GM19463 (cell line): ENCODE measurements at regions not wholly inside any gene's neighbourhood (a gene's known extent, or its start where the extent isn't known, plus 50 kb on each side); places are given as distances from the start of the nearest gene placed in this dataset.
"Not testable (repeated sequence)": the region's sequence is repeated elsewhere in the genome, so short reads cannot be mapped to it uniquely, and the experiment has no call there.

Experiments used
- ATAC-seq: cut with Tn5 transposase; IDR thresholded peaks from one replicate; pipeline ENCODE4 v1.9.1; 2021; ENCODE audit warnings: mild to moderate bottlenecking, moderate library complexity; ENCODE audit not compliant: unreplicated experiment

- no peak for ATAC-seq
These were observed 336.7 kb upstream of the MAN1A1 start for GRCh38 chr6:119686240-119686639.

GRCh38 chr6:119683671-119684070 lies 334.1 kb upstream of the MAN1A1 start:
- no peak for ATAC-seq

DNA sequence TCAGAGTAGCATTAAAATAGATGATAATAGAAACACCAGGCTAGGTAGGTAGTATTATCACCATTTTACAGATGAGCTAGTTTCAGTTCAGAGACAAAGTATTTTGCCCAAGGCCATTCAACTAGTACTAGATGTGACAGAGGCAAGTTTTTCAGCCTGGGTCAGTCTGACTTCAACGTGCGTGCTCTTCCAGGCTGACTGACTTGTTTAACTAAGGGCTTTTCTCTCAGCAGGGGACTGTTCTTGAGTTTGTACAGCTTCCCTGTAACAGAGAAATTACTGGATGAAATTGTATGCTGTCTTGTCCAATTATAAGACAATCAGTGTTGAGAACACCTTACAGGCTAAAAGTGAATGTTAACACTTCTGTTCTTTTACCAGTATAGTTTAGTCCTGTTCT lies 333.5 kb upstream of the MAN1A1 start:
- ATAC-seq: no peak

DNA sequence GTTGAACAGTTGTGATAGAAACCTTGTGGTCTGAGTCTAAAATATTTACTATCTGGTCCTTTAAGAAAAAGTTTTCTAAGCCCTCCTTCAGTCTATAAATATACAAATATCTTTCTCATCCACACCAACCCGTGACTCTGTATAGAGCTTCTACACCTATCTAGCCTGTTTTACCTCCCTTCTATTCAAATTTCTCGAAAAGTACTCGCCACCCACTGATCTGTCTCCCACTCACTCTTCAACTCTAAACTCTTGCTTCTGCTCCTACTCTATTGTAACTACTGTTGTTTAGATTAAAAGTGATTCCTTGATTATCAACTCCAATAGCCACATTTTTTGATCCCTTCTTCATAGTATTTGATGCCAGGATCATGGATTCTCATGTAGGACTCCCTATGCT lies 329.4 kb upstream of the MAN1A1 start:
- no peak for ATAC-seq

- ATAC-seq: no peak
These were observed 327.8 kb upstream of the MAN1A1 start for GRCh38 chr6:119677384-119677783.

DNA sequence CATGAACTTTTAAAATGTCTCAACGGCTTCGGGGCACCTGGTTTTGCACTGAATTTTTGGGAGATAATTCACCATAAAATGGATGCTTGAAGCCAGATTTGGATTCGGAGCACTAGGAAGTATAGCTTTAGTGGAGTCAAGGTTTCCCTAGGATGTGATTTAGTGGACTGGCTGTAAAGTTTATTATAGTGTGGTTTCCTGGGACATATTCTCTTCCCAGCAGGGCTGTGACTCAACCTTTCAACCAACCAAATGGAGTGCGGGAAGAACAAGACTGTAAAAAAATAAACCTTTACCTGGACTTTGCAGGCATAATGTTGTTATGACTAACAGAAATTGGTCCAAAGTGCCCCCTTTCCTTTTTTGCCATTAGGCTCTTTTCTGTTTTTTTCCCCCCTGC lies 327.4 kb upstream of the MAN1A1 start:
- ATAC-seq: no peak

DNA sequence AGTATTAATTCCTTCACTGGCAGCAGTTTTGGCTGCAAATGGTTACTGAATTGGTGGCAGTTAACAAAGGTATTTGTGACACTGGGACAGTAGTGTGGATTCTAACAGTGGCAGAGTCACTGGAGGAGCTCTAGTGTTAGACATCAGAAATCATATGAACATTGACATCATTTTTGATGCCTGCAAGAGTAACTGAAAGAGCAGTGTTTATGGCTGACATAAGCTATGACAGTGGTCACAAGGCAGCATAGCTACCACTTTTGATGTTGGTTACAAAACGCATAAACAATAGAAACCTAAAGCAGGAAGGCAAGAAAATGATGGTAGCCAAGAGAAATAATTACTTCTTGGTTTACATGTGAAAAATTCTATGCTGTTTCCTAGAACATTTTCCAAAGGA lies 326.7 kb upstream of the MAN1A1 start:
- no peak for ATAC-seq

DNA sequence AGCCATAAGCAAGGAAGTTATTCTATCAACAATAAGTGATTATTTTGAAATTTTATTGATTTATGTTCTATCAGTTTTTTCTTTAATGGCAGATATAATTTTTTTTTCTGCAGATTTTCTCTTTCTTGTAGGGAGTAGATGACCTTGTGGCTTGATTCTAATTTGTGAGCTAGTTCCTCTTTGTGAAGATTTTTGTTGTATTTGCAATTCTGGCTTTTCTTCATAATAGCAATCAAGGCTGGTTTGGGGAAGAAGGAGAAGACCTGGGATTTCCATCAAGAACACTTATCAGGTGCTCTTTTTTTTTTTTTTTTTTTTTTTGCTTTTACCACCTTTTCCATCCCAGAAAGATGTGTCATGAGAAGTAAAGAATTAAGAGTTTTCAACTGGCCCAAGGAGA lies 324.2 kb upstream of the MAN1A1 start:
- no peak for ATAC-seq

DNA sequence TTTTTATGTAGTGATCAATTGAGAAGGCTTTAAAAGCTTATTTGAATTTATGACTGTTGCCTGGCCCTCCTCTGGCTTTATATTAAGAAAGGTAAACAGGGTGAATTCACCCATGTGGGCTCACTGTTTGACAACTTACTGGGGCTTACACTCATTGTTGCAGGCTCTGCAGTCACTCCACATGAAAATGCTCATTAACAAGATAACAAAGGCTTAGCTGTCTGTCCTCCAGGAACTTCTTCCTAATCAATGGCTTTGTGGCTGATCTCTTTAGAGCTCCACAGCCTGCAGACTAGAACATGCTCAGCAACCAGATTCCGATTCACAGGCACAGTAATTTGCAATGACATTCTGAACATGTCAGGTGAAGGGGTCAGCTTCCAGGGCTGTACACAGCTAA lies 323.2 kb upstream of the MAN1A1 start:
- no peak for ATAC-seq

DNA sequence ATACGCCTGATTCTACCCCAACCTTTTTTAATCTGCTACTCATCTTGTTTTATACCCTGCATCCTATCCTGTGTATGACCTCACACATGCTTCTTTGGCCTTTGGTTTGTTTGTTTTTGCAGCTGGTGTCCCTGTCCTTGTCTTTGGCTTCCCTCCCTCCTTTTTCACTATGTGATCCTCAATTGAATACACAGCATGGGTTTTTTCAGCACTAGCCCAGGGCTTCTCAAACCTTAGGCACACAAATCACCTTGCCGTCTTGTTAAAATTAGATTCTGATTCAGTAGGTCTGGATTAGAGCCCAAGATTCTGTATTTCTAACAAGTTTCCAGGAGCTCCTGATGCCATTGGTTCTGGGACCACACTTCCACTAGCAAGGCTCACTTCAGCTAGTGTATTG lies 321.5 kb upstream of the MAN1A1 start:
- no peak for ATAC-seq

DNA sequence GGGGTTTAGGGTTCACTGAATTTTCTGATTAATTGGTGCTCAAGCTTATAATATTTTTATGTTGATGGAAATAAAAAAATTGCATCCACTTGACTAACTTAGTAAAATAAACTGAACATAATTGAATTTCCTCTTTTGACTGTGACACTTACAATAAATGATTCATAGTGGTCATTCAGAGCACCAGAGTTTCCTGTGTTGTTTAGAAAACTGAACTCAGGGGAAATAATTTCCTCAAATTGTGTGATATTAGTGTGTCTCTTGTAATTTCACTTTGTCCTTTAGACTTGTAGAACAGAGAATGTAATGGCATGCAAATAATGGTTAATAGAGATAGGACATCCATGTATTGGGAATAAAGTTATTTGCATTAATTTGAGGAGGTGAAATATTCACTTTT lies 319.7 kb upstream of the MAN1A1 start:
- no peak for ATAC-seq

DNA sequence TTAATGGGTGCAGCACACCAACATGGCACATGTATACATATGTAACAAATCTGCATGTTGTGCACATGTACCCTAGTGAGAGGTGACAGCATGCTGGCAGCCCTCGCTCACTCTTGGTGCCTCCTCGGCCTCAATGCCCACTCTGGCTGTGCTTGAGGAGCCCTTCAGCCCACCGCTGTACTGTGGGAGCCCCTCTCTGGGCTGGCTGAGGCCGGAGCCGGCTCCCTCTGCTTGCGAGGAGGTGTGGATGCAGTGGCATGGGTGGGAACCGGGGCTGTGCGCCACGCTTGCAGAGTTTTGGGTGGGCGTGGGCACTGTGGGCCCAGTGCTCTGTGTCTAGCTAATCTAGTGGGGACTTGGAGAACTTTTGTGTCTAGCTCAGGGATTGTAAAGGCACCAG lies 315.9 kb upstream of the MAN1A1 start:
- not testable (repeated sequence) for ATAC-seq

DNA sequence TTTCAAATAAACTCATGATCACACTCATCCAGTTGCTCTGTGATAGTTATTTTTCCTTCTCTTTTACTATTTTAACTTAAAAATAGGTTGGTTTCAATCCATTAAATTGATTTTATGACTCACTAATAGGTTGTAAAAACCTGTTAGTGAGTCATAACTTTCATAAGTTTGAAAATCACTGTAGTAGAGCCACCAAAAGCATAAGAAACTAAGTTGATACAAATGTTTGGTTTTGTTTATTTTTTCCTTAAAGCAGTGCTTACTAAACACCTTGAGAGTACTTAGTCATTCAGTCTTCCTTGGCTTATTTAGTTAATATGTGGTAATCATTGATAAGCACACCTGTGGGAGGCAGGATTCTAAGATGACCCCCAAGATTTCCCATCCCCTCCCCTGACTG lies 312.1 kb upstream of the MAN1A1 start:
- no peak for ATAC-seq

GRCh38 chr6:119661078-119661477 lies 311.5 kb upstream of the MAN1A1 start:
- ATAC-seq: no peak

DNA sequence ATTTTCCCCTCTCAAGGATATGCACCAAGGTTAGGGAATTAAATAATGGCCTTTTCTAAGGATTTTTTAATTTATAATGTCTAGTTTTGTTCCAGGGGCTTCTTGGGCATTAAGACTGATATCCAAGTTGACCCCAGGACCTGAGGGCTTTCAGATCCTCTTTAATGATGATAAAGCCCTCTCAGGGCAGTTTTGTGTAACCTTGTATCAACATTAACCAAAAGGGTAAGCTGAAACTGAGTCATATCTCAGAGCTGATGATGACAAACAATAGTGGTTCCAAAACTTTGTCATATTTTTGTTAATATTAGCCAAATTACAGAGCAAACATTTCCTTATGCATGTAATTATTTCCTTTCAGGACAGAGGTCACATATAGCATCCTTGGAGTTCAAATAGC lies 309.4 kb upstream of the MAN1A1 start:
- ATAC-seq: peak; percentile 62

DNA sequence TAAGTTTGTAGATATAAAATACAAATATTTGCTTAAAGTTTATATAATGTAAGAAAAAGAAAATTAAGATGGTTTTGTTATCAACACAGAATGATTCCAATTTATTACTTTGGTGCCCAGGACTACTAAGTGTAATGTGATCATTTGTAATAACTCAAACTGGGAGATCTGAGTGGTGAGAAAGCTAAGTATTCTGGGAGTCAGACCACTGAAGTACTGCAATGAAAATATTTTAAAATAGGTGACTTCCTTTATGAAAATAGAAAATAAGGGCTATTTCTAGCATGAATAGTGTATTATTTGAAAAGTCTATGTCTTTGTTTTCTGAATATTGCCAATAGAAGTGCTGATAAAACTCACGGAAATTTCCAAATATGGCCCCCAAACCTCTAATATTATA lies 305.6 kb upstream of the MAN1A1 start:
- ATAC-seq: no peak

- ATAC-seq: no peak
These were observed 303.8 kb upstream of the MAN1A1 start for GRCh38 chr6:119653329-119653728.

DNA sequence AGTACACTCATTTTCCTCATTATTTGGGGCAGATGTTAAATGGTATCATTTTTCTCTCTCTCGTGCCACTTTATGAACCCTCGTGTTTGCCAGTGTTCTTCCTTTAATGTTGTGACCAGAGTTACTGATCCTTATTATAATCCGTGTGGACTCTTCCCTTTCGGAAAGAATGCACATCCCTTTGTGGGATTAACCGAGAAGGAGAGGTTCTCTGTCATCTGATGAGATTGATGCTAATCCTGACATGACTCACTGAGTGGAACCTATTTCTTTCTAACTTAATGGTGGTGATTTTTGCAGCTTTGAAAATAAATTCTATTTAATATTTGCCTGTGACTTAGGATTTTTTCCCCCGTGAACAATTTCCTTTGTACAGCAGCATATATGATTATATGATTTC lies 300.0 kb upstream of the MAN1A1 start:
- ATAC-seq: no peak

- no peak for ATAC-seq
These were observed 297.7 kb upstream of the MAN1A1 start for GRCh38 chr6:119647309-119647708.

- no peak for ATAC-seq
These were observed 294.3 kb upstream of the MAN1A1 start for GRCh38 chr6:119643876-119644275.

GRCh38 chr6:119637768-119638167 lies 288.2 kb upstream of the MAN1A1 start:
- ATAC-seq: no peak

DNA sequence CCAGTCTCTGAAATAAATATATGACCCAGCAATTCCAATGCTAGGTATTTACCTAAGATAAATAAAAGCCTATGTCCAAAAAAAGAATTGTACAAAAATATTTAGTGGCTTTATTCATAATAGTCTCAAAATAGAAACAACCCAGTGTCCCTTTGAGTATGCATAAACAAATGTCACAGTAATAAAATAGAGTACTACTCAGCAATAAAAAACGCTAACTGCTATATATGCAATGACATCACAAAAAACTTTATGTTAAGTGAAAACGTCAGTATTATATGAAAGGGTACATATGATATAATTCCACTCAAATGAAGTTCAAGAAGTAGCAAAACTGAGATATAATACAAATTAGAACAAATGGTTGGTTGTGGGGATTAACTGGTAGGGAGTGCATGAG lies 286.5 kb upstream of the MAN1A1 start:
- no peak for ATAC-seq

DNA sequence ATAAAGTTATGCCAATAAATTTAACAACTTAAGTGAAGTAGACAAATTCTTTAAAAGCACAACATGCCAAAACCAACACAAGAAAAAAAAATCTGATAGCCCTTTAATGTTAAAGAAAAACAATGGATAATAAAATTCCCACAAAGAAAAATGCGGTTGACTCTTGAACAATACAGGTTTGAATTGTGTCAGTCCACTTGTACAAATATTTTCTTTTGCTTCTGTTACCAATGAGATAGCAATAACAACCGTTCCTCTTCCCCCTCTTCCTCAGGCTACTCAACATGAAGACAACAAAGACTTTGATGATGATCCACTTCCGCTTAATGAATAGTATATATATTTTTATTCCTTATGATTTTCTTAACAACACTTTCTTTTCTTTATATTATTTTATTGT lies 283.9 kb upstream of the MAN1A1 start:
- no peak for ATAC-seq

GRCh38 chr6:119630561-119631192 lies 281.1 kb upstream of the MAN1A1 start:
- no peak for ATAC-seq
